Upper lobe of right lung (tissue), 1 donor: ENCODE measurements at regions not wholly inside any gene's neighbourhood (a gene's known extent, or its start where the extent isn't known, plus 50 kb on each side); places are given as distances from the start of the nearest gene placed in this dataset.

Experiments used
- ATAC-seq: fragments of 200-7000 bp; cut with Tn5 transposase; one replicate; pipeline ENCODE4 v1.9.1; 2020; ENCODE audit warnings: mild to moderate bottlenecking, moderate library complexity
- DNase-seq: peaks from one replicate; pipeline ENCODE4 v3.0.0-alpha.2; 2020
- H3K27ac ChIP-seq: fragments of 200-600 bp; one replicate; pipeline ENCODE4 v1.8.0; 2022
- H3K27me3 ChIP-seq: fragments of 200-600 bp; one replicate; pipeline ENCODE4 v1.8.0; 2022; ENCODE audit warnings: mild to moderate bottlenecking
- H3K36me3 ChIP-seq: fragments of 200-600 bp; one replicate; pipeline ENCODE4 v1.8.0; 2022
- H3K4me1 ChIP-seq: fragments of 200-600 bp; one replicate; pipeline ENCODE4 v1.8.0; 2022
- H3K4me3 ChIP-seq: fragments of 200-600 bp; one replicate; pipeline ENCODE4 v1.8.0; 2022; ENCODE audit warnings: mild to moderate bottlenecking
- H3K9me3 ChIP-seq: fragments of 200-600 bp; one replicate; pipeline ENCODE4 v1.8.0; 2022
- intact Hi-C: fragments of 100-400 bp; cut with DNase I; formaldehyde crosslinking; loops from one replicate; pipeline ENCODE4 v1.11.0; 2022
- TF ChIP-seq, protein P1 (sequence below): fragments of 200-600 bp; IDR thresholded peaks from one replicate; pipeline ENCODE4 v1.8.0; 2022; ENCODE audit warnings: antibody characterized with exemption
- donor health status: DM: no; HTN: yes; CAD: no; lungs with severe emphysema.

DNA sequence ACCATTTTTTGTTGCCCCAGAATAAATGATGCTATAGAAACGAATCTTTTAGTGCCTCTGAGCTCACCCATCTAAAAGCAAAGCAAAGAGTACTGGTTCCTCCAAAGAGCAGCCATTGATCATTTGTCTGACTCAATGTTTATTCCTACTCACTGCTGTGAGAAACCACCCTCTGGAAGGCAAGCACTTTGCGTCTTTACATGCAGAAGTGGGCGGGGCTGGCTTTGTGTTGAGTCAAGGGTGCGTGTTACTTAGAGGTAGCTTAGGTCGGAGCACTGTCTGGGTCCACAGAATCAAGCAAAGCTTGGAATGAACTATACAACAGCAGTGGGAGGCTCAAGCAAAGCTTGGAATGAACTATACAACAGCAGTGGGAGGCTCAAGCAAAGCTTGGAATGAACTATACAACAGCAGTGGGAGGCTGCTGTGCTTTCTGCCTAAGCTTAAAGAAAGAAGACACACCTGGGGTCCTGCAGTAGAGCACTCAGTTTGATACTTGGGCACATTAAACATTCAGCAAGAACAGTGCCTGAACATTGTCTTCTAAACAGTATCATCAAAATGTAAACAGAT, 77.2 kb upstream of the PRICKLE1 start:
- intact Hi-C loops = no loop called here
- TF ChIP-seq, protein P1, sequence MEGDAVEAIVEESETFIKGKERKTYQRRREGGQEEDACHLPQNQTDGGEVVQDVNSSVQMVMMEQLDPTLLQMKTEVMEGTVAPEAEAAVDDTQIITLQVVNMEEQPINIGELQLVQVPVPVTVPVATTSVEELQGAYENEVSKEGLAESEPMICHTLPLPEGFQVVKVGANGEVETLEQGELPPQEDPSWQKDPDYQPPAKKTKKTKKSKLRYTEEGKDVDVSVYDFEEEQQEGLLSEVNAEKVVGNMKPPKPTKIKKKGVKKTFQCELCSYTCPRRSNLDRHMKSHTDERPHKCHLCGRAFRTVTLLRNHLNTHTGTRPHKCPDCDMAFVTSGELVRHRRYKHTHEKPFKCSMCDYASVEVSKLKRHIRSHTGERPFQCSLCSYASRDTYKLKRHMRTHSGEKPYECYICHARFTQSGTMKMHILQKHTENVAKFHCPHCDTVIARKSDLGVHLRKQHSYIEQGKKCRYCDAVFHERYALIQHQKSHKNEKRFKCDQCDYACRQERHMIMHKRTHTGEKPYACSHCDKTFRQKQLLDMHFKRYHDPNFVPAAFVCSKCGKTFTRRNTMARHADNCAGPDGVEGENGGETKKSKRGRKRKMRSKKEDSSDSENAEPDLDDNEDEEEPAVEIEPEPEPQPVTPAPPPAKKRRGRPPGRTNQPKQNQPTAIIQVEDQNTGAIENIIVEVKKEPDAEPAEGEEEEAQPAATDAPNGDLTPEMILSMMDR = no peak
- H3K36me3 ChIP-seq = no peaks in the 10 kb centered on the region

DNA sequence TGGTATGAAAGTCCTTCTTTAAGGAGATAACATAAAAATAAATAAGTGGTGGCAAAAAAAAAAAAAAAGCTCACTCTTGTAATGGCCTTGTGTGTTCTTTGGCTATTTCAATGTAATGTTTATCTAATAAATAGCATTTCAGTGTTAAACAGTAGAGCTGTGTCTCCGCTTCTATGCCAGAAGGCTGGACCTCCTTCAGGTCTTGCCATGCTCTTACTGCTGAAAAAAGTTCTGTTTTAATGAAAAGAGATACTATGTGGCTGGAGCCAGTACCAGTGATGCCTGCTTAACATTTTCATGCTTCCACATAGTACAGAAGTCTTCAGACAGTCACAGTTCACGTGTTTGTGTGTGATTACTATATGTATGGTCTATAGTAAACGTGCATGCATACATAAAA, 74.1 kb upstream of the PRICKLE1 start:
- Histone ChIP-seq H3K4me3 (no peak overlapping the region), H3K27me3 (no peaks in the 10 kb centered on the region), H3K9me3 (no peaks in the 10 kb centered on the region), H3K36me3 (no peaks in the 10 kb centered on the region), H3K27ac (no peak overlapping the region), H3K4me1 (no peaks in the 10 kb centered on the region)
- TF ChIP-seq, protein P1 = no peak
- ATAC-seq (no peak), DNase-seq (no peak)
- intact Hi-C loops = no loop called here

More for the DNA sequence above, 77.2 kb upstream of the PRICKLE1 start:
- no peak overlapping the region for H3K4me3 ChIP-seq
- no peaks in the 10 kb centered on the region for H3K9me3 ChIP-seq
- no peaks in the 10 kb centered on the region for H3K4me1 ChIP-seq
- DNase-seq (no peak), ATAC-seq (no peak)
- no peaks in the 10 kb centered on the region for H3K27me3 ChIP-seq
- H3K27ac ChIP-seq = no peak overlapping the region

DNA sequence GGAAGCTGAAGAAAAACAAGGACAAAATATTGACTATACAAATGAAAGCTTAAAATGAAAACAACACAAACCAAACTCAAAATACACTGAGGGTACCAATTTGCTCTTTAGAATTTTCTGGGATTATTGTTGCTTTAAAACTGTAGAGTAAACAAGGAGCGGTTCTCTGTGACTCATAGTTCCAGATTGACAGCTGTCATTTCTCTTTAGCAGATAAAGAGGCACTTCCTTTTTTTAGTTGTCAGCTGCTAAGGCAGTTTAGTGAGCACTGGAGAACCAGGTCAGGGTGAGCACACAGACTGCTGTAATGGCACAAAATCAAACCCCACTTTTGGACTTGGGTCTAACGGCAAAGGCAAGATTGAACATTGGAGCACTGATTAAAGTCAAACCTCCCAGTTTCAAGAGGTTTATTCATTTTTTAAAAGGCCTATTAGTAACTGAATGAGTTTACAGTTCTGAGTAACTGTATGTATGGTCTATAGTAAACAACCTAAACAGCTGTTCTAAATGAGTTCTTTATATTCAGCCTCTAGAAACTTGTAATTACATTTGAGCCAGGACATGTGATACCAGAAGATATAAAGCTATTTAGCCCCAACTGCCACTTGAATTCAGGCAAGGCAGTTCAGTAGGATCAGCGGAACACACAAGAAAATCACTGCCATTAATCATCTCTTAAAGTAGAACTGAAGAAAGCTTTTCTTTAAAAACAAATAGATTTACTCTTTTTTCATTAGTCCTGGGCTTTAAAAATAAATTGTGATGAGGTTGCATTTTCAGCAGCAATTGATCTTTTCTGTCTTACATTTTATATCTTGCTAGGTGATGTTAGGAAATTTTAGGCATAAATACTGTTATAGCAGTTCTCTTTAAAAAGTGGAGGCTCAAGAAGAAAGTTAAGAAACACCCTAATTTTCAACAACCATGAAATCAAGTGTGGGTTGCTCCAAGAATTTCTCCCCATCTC, 71.7 kb upstream of the PRICKLE1 start:
- H3K36me3 ChIP-seq = no peaks in the 10 kb centered on the region
- intact Hi-C loops = no loop called here
- H3K9me3 ChIP-seq = no peaks in the 10 kb centered on the region
- DNase-seq (no peak), ATAC-seq (no peak)
- no peak overlapping the region for H3K4me3 ChIP-seq
- H3K4me1 ChIP-seq = no peaks in the 10 kb centered on the region
- H3K27me3 ChIP-seq = no peaks in the 10 kb centered on the region
- TF ChIP-seq, protein P1 = no peak
- no peak overlapping the region for H3K27ac ChIP-seq

DNA sequence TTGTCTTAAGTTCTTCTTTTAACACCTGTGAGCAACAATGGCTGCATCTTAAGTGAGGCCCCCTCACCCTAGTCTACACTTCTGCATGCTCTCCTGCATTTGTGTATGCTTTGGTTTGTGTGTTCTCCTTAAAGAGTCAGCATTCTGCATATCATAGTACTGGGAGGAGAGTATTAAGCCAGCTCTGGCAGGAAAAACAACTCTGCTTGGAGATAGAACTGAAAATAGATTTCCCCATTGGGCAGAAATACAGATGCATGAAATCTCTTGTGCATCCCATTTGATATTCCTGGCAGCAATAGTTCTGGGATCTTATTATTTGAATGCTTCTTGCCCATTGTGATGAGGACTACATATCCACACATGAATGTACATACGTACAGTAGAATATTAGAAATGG, 70.6 kb upstream of the PRICKLE1 start:
- intact Hi-C loops = no loop called here

DNA sequence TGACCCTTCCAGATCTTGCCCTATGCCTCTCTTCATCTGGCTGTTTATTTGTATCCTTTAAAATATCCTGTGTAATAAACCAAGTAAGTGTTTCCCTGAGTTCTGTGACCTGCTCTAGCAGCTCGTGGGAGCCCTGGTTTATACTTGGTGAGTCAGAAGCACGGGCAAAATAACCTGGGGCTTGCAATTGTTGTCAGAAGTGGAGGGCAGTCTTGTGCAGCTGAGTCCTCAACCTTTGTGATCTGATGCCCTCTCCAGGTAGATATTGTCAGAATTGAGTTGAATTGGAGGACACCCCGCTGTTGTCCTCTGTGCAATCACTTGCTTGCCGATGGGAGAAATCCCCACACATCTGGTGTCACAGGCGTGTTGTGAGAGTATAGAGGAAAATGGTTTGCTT, 62.5 kb upstream of the PRICKLE1 start:
- TF ChIP-seq, protein P1 = no peak
- DNase-seq (no peak), ATAC-seq (no peak)
- Histone ChIP-seq H3K9me3 (no peaks in the 10 kb centered on the region), H3K27ac (no peak overlapping the region), H3K27me3 (no peaks in the 10 kb centered on the region), H3K4me1 (no peaks in the 10 kb centered on the region), H3K36me3 (no peaks in the 10 kb centered on the region), H3K4me3 (no peak overlapping the region)
- intact Hi-C loops = no loop called here

More for the DNA sequence above, 70.6 kb upstream of the PRICKLE1 start:
- Histone ChIP-seq H3K27me3 (no peaks in the 10 kb centered on the region), H3K27ac (no peak overlapping the region), H3K36me3 (no peaks in the 10 kb centered on the region), H3K4me1 (no peaks in the 10 kb centered on the region), H3K9me3 (no peaks in the 10 kb centered on the region), H3K4me3 (no peak overlapping the region)
- DNase-seq = no peak
- no peak for ATAC-seq
- TF ChIP-seq, protein P1 = no peak
